HG03565 (cell line): ENCODE measurements at regions not wholly inside any gene's neighbourhood (a gene's known extent, or its start where the extent isn't known, plus 50 kb on each side); places are given as distances from the start of the nearest gene placed in this dataset.

Source experiments
- ATAC-seq: cut with Tn5 transposase; IDR thresholded peaks from one replicate; pipeline ENCODE4 v1.9.1; 2021; ENCODE audit warnings: mild to moderate bottlenecking, moderate library complexity; ENCODE audit not compliant: unreplicated experiment

GRCh38 chr12:91610561-91610960 is 427.9 kb upstream of the DCN start:
- ATAC-seq, result no peak

- ATAC-seq, result no peak
These were observed 426.7 kb upstream of the DCN start for GRCh38 chr12:91609283-91609682.

DNA sequence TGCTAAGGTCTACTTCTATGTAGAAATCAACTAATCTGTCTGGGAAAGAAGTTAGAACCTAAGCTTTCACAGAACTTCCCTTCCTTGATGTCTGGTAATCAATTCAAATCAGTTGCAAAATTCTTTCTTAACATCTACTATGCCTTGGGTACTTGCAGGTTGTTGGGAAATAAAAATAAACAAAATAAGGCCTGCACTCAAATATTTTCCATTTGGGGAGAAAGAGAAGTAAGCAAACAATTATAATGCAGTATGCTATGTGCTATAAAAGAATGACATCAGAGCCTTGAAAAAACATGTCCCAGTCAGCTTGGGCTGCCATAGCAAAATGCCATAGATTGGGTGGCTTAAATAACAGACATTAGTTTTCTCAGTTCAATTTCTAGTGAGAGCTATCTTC is 425.9 kb upstream of the DCN start:
- no peak for ATAC-seq

DNA sequence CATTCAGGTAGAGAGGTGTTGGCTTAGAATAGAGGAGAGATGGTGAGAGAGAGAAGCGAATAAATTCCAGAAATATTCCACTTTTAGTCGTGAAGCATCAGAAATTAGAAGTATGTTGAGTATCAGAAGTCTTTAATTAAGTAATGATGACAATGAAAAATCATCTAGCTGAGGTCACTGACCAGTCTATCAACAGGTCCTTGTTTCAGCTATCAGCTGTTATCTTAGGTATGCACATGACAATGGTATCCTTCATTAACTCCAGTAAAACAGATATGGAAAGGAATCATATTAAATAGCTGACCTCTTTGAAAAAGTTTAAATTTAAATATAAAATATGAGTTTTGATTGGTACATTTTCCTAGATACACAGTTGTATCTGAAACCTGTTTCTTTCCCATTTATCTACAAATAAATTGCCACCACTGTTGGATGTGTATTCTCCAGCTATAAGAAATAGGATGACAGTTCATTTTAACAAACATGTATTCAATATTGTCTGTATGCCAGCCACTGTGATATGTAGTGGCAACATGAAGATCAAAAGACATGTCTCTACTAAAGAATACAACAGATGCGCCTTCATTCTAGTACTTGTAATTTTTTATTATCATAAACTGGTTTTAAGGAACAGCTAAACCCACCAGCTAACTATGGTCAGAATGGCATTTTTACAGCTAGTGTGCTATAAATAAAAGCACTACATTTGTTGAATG is 424.2 kb upstream of the DCN start:
- ATAC-seq, result no peak

- no peak for ATAC-seq
These were observed 422.3 kb upstream of the DCN start for GRCh38 chr12:91604897-91605296.

- no peak for ATAC-seq
These were observed 420.4 kb upstream of the DCN start for GRCh38 chr12:91603060-91603459.

DNA sequence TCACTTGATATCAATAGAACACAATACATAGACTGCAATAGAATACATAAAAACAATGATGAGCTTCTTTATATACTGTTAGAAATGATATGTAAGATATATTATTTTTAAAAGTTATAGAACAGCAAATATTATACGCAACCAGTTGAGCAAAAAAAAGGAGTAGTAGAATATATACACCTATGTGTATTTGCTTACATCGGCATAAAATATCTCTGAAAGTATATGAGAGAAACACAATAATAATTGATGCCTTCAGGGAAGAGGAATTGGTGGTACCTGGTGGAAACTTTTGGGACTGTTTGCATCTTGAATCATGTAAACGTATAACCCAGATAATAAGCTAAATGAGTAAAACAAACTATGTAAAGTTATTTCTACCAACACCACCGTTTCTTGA is 418.4 kb upstream of the DCN start:
- ATAC-seq, result no peak

DNA sequence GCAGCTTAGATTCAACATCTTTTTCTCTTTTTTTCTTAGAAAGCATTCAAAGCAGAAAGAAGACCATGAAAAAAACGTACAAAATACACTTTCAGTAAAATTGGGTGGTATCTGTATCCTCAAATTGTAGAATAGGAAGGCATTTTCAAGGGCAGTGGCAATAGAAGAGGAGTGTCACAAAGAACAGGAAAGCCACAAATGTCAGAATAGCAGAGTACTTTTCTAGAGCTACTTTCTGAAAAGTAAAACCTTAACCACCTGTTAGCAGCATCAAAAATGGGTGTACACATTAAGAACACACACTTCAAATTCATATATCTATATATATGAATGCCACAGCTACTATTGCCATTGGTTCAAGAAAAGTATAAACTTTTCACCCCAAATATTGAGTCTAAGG is 412.1 kb upstream of the DCN start:
- no peak for ATAC-seq

GRCh38 chr12:91591639-91591987 is 409.0 kb upstream of the DCN start:
- ATAC-seq, result no peak

DNA sequence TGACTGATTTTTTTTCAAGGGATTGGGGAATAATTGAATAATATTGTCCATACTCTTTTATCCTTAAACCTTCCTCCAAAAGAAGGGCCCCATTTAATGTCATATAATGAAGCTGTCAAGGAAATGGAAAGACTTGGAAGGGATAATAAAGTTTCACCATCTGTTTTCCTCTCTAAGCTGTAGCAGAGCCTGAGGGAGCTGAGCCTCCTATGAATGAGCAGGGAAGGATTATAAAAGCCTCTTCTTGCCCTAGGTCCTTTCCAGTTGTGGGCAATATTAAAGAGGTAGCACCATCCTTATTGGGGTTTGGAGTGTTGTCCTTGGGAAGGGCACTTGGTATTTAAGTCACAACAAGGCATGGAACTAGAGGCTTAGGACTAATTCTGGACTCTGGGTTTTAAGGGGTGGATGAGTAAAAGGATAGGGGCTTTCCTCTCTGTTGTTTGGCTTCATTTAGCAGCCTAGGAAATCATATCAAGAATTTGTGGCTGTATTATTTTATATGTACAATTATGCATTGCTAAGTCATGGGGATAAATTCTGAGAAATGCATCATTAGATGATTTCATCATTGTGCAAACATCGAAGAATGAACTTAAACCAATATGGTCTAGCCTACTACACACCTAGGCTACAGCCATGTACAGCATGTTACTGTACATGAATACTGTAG is 408.5 kb upstream of the DCN start:
- no peak for ATAC-seq

- no peak for ATAC-seq
These were observed 406.3 kb upstream of the DCN start for GRCh38 chr12:91588874-91589454.

GRCh38 chr12:91586015-91586414 is 403.4 kb upstream of the DCN start:
- no peak for ATAC-seq

DNA sequence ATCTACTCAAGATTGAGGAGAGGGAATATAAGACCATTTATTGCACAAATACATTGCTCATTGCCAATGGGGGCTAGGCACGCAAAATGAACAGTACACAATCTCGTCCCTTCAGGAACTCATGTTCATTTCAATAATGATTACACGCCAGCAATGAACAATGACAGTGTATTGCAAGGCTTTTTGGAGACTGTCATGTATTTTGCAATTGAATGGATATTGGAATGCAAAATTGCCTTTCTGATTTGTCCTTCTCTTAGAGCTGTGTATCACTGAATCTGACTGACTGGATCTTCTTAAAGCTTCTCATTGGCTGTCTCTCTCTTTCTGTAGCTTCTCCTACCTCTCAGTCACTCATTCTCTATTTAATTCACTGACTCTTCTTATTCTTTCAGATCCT is 400.2 kb upstream of the DCN start:
- no peak for ATAC-seq

DNA sequence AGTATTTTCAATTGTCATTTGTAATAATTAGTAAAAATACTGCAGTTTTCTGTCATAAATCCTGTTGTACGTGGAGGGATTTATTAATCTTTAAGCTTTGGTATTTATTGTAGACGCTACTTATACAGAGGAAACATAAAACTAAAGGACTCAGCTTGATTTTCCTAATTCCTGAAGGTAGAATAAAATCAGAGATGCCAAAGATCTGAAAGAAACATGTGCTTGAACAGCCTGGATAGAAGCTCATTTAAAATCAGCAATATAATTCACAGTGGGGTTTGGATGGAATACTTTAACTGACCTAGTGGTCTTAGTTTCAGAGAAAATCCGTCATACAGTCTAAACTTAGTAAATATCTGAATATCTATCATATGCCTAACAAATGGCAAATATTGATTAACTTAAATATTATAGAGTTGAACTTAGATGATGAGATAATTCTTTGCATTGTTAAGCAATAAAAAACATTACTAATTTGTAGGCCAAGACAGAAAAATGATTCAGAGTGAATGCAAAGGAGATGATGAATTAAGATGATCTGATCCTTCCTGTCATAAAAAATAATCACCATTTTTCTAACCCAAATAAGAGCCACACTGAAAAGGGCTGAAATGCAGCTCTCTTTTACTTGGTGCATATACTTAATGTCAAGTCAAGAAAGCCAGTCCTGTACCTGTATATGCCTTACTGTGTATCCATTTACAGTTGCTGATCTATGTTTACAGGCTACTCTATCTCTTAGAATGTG is 397.1 kb upstream of the DCN start:
- no peak for ATAC-seq

DNA sequence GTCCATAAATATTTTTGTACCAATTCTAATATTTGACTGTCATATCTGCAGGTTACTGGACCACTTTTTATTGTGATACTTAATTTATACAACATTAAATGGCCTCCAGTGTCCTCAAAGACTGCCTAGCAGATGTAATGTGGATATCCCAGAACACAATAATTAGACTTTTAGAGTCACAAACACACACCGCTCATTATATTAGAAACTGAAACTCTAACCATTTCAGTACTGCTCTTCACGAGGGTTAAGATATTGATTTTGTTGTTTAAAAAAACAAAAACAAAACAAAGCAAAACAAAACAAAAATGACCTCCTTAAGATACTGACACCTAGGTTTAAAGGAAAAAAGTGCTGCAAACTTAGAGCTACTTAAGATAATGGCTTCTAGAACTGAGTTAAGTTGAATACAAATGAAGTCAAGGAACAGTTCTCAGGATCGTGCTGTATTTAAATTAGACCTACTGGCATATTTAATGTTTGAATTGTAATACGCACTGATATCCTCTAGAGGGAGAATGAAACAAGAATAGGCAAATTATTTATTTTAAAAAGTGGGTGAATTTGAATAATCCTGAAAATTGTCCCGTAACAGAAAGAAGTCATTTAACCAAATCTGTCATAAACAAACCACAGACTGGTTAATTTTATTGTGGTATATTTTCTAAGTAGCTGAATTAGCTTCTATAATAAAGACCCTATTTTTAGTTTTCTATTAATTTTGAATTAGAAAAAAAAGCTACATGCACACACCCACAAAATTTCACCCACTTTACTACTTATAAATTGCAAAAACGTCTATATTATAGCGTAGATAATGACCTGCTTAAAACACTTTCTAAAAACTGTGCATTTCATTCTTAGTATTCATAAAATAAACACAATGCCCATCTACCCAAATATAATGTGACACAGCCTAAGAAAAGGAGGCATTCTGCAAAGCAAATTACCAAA is 395.2 kb upstream of the DCN start:
- no peak for ATAC-seq

DNA sequence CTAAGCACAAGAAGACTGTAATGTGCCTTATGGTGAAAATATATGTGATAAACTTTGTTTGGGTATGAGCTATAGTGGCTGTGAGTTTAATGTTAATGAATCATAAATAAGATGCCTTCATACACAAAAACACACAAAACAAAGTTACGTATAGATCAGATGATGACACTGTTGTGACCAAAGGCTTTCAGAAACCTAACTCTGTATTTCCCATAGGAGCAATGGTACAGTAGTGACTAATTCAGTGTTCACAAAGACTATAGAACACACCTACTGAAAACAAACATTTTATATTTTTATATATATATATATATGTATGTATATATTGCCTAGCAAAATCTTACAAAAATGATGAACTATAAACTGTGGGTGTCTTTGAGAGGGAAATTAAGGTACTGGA is 393.8 kb upstream of the DCN start:
- no peak for ATAC-seq

DNA sequence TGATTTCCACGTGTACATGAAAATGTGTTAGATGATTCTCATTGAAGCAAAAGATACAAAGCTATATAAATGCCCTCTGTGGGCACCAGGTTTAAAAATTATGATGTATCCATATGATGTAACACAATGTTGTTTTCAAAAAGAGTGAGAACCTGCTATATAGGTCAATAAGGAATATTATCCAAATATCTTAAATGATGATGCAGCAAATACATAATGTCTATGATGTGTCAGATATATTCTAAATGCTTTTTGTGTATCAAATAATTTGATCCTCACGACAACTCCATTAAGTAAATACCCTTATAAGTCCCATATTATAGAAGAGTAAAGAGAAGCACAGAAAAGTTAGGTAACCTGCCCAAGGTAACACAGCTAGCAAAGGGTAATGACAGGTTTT is 393.0 kb upstream of the DCN start:
- ATAC-seq, result no peak

DNA sequence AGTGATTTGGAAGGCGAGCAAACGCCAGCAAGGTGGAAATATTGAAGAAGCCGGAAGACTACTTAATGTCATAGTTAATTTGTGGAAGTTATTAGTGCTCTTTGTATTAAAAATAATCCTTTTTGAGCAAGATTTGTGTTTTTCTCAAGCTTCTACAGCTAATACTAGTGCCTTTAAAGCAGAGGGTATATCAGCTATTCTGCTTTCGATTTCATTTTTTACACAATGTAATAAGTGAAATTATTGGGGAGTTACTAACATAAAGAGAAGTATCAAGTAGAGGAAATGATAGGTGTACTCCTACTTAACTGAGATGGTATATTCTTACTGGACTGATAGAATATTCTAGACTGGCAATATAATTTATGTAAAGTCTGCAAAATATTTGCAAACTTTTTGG is 392.4 kb upstream of the DCN start:
- ATAC-seq, result no peak

DNA sequence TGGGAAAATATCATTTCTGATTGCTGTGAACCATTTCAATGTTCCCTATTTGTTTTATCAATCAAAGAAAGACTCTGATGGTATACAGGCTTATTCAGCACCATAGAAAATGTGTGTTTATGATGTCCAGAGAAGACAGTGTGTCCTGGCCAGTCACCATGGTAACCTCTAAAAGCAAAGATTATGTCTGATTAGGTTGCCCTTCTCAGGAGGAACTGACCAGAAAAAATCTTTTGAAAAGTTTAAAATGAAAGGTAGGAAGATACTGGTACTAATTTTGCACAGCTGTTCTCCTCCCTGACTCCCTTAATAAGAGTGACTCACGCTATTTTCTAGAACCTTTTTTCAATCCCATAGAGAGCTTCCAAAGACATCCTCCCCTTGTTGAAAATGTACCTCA is 391.8 kb upstream of the DCN start:
- no peak for ATAC-seq

GRCh38 chr12:91572869-91573268 is 390.3 kb upstream of the DCN start:
- no peak for ATAC-seq

DNA sequence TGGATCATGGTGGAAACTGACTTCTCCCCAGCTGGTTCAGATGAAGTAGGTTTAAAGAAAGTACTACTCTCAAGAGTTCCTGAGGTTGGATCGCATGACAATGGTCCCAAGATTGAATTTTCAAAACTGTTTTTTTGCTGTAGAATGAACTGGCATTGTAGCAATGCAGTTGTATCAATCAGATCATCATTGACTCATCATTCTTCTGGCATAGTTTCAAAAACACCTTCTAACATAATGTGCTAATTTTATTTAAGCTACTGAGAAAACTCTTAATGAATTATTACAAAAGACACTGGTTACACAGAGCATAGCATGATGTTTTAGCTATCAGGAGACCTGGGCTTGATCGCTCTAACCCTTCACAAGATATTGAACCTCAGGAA is 384.5 kb upstream of the DCN start:
- no peak for ATAC-seq
